C4-2B (cell line): ENCODE measurements at regions not wholly inside any gene's neighbourhood (a gene's known extent, or its start where the extent isn't known, plus 50 kb on each side); places are given as distances from the start of the nearest gene placed in this dataset.

Source experiments
- H3K27ac ChIP-seq: fragments of 450-650 bp; 2 replicates; pipeline ENCODE4 v1.5.1; 2017
- CTCF ChIP-seq: fragments of 450-650 bp; conservative IDR thresholded peaks from 2 replicates; pipeline ENCODE4 v1.5.1; 2017; ENCODE audit warnings: mild to moderate bottlenecking
- ZFX ChIP-seq: fragments of 450-650 bp; IDR thresholded peaks from 2 replicates; pipeline ENCODE4 v1.6.1; 2017

GRCh38 chr1:60705026-60705425, 377.3 kb upstream of the NFIA start:
- TF ChIP-seq CTCF (no peak), ZFX (no peak)

DNA sequence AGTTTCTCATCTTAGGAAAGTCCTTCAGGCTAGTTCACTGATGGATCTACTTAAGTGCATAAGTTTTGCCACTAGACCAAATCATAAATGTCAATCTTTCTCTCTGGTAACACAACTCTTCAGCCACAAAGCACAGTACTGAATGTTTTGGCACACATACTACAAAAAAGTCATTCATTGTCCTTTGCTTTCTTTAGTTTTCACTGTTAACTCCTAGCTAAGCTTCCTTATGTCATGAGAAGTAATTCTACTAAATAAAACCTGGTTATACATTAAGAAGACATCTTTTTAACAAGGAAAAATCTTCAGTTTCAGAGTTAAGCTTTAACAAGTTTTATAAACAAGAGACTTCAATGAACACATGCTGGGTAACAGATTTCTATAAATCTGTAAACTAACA, 379.2 kb upstream of the NFIA start:
- TF ChIP-seq ZFX = no peak
- TF ChIP-seq CTCF = no peak
- H3K27ac ChIP-seq = no peak overlapping the region

More at GRCh38 chr1:60705026-60705425, 377.3 kb upstream of the NFIA start:
- no peak overlapping the region for H3K27ac ChIP-seq

- TF ChIP-seq CTCF (no peak), ZFX (no peak)
- no peak overlapping the region for H3K27ac ChIP-seq
Observed at GRCh38 chr1:60699325-60699724, 383.0 kb upstream of the NFIA start.

DNA sequence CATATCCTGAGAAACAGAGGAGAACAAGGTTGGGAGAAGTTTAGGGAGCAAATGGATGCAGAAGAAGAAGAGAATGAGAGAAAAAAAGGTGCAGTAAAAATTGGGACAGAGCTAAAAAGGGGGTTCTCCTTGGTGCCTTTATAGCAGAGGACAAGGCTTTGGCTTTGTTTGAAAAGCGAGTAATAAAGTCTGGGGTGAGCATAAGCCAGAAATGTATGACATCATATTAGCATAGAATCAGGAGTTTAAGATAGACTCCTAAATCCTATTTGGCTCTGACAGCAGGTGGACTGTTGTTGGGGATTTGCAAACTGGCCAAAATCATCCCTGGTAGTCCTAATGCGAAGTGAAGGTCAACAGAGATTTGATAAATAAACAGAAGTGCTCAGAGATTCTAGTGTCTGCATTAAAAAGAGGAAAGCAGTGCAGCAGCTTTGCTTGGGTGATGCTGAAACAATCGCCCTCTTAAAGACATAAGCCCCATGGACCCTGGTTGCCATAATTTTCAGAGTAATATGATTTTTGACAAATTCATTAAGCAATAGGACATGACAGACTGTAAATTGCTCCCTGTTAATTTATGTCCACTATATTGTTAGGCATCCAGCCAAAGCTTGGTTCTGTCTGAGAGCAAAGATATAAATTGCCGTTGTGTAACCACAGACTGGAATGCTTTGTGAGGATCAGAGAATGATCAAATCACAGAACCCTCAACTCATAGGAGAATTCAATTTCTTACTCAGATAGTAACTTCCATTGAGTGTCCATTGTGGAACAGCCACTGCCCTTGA, 385.0 kb upstream of the NFIA start:
- no peak overlapping the region for H3K27ac ChIP-seq
- TF ChIP-seq ZFX = no peak
- TF ChIP-seq CTCF = no peak

DNA sequence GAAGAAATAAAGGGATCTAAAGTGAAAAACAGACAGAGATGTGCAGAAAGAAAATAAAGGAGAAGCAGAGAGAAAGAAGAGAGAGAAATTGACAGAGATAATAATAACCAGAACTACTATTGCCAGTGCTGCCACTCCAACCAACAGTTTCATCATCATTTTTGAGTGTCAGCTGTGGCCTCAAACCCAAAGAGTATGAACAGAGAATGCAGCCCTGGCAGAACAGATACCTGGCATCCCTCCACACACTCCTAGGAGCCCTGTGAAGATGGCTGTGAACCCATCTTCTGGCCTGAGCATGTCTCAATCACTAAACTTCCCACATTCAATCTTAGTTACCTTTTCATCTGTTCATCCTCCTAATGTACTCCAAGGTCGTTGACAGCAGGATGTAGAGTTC, 385.8 kb upstream of the NFIA start:
- no peak for TF ChIP-seq CTCF
- TF ChIP-seq ZFX = no peak
- H3K27ac ChIP-seq = no peak overlapping the region

GRCh38 chr1:60695716-60696171, 386.6 kb upstream of the NFIA start:
- no peak for TF ChIP-seq CTCF
- no peak for TF ChIP-seq ZFX
- no peak overlapping the region for H3K27ac ChIP-seq

DNA sequence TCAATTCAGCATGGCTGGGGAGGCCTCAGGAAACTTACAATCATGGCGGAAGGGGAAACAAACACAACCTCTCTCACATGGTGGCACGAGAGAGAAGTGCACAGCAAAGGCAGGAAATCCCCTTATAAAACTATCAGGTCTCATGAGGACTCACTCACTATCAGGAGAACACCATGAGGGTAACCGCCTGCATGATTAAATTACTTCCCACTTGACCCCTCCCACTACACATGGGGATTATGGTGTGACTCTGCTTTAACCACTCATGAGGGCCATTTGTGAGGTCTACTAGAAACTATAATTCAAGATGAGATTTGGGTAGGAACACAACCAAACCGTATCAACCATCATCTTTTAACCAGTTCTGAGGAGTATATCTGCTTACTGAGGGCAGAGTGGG, 387.4 kb upstream of the NFIA start:
- TF ChIP-seq CTCF = no peak
- no peak for TF ChIP-seq ZFX
- H3K27ac ChIP-seq = no peak overlapping the region
